Transverse colon (tissue), 4 donors: ENCODE measurements at regions not wholly inside any gene's neighbourhood (a gene's known extent, or its start where the extent isn't known, plus 50 kb on each side); places are given as distances from the start of the nearest gene placed in this dataset.
"Not testable (repeated sequence)": the region's sequence is repeated elsewhere in the genome, so short reads cannot be mapped to it uniquely, and the experiment has no call there.

Source experiments
- DNase-seq: peaks from one replicate; pipeline ENCODE4 v3.0.0-alpha.2; 2019
- H3K27ac ChIP-seq, 4 donors: fragments of 200-600 bp; sonication (generic); 2 replicates each; pipeline ENCODE4 v1.5.1; 2016 to 2018; ENCODE audit warnings: inconsistent platforms in 4 of 4
- H3K27me3 ChIP-seq: fragments of 200-600 bp; sonication (generic); 2 replicates; pipeline ENCODE4 v1.5.1; 2017; ENCODE audit warnings: inconsistent platforms
- H3K36me3 ChIP-seq, 4 donors: fragments of 200-600 bp; sonication (generic); 2 replicates each; pipeline ENCODE4 v1.5.1; 2017 to 2019; ENCODE audit warnings: inconsistent platforms in 4 of 4
- H3K4me1 ChIP-seq, 4 donors: fragments of 200-600 bp; sonication (generic); 2 replicates each; pipeline ENCODE4 v1.5.1; 2017 to 2020; ENCODE audit warnings: inconsistent platforms in 4 of 4
- H3K4me3 ChIP-seq, 4 donors: fragments of 200-600 bp; sonication (generic); 1 replicate in 1 of 4; 2 replicates in 3 of 4; pipeline versions ENCODE4 v1.5.1 to v1.6.1; 2017 to 2019; ENCODE audit warnings: inconsistent platforms in 4 of 4
- H3K9me3 ChIP-seq, 2 donors: fragments of 200-600 bp; sonication (generic); 2 replicates each; pipeline ENCODE4 v1.5.1; 2017 to 2019; ENCODE audit warnings: inconsistent platforms in 2 of 2
- CTCF ChIP-seq, 5 experiments: fragments of 200-600 bp in 3 of 5; fragments of 450-650 bp in 2 of 5; sonication (generic) in 3 of 5; IDR thresholded peaks; 1 replicate in 2 of 5; 2 replicates in 3 of 5; pipeline ENCODE4 v1.5.1; 2016 to 2017; ENCODE audit warnings: antibody characterized with exemption in 5 of 5, inconsistent platforms in 3 of 5, mild to moderate bottlenecking in 2 of 5, moderate library complexity in 1 of 5
- EP300 ChIP-seq: sonication (generic); formaldehyde crosslinking; IDR thresholded peaks from one replicate; pipeline ENCODE4 v1.6.1; 2017; ENCODE audit warnings: antibody characterized with exemption, low read depth
- POLR2A ChIP-seq: fragments of 450-650 bp; IDR thresholded peaks from one replicate; pipeline ENCODE4 v1.6.1; 2016; ENCODE audit warnings: antibody characterized with exemption, mild to moderate bottlenecking, moderate library complexity
- POLR2AphosphoS5 ChIP-seq, 3 donors: sonication (generic); formaldehyde crosslinking; IDR thresholded peaks; one replicate each; pipeline ENCODE4 v1.6.1; 2016; ENCODE audit warnings: antibody characterized with exemption in 3 of 3
- WGBS, 2 donors: methylation state at CpG; one replicate each; pipeline ENCODE4 v1.1.5; 2018; ENCODE audit warnings: low coverage in 1 of 2; 5-methylcytosine and 5-hydroxymethylcytosine counted together
- in situ Hi-C, 4 donors: fragments of 200-750 bp; cut with MboI; loops; one replicate each; pipeline versions ENCODE4 v1.15.0 to v1.15.1; 2017; ENCODE audit warnings: low sequenced_read_pairs in 3 of 4, low pct_ligation_motif_present in 1 of 4, low pct_unique_long_range_greater_than_20kb in 1 of 4
- intact Hi-C: fragments of 100-400 bp; cut with DNase I; formaldehyde crosslinking; loops from one replicate; pipeline ENCODE4 v1.15.1; 2023; ENCODE audit warnings: low total_unique reads

DNA sequence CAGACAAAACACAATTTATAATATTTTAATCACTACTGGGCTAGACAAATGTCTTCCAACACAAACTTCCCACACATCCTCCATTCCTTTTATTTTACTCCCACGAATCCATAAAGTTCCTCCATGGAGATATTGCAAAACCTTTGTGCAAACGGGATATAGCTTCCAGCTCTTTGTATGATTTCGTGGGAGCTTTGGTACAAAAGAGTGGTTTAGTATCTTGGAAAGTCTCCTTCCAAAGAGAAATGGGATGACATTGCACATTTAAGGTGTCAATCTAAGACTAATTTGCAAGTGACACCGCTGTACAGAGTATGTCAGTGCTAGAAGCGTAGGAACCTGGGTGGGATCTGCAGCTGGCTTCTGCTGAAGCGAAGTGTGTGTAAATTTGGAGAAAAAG, 455.2 kb upstream of the RUNX1 start:
- H3K9me3 ChIP-seq: no peaks in the 10 kb centered on the region
- intact Hi-C loops (no loop called here), in situ Hi-C loops (no loop called here)
- peaks cover 7% of the 10 kb centered on the region for H3K27me3 ChIP-seq
- no peak overlapping the region for H3K4me3 ChIP-seq
- no peak for DNase-seq
- WGBS, 2 donors: 40 to 47% methylated on average over 4 to 6 of the region's 6 CpGs
- H3K27ac ChIP-seq: peak overlapping the region in 3 of 4 donors; percentile 16 to 37 (median 30)
- TF ChIP-seq POLR2A (no peak), CTCF (IDR thresholded peaks at IDR 0.05) (no peak), EP300 (no peak), POLR2AphosphoS5 (IDR thresholded peaks at IDR 0.05) (no peak)
- H3K4me1 ChIP-seq: peaks cover 0 to 21% (median 3%) of the 10 kb centered on the region in 4 donors
- no peaks in the 10 kb centered on the region for H3K36me3 ChIP-seq

DNA sequence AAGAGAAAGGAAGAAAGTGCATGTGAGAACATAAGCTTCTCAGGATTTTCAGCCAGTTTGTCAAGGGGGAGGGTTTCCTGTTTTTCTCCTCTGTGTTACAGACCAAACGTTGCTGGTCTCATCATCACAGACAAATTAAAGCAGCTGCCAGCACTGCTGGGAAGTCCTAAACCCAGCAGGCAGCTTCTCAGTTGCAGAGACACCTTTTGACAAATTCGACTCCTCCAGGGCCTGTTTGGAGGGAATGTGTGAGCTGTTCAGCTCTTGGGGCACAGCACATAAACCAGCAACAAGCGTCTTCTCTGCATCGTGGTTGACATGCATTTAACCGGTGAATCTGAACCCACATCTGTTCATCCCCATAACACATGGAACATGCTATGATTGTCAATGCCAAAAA, 454.6 kb upstream of the RUNX1 start:
- TF ChIP-seq POLR2AphosphoS5 (IDR thresholded peaks at IDR 0.05) (no peak), CTCF (IDR thresholded peaks at IDR 0.05) (no peak), POLR2A (no peak), EP300 (no peak)
- no peaks in the 10 kb centered on the region for H3K36me3 ChIP-seq
- WGBS, 2 donors: 41 to 42% methylated on average over 3 to 5 of the region's 5 CpGs
- H3K9me3 ChIP-seq: no peaks in the 10 kb centered on the region
- H3K4me3 ChIP-seq: no peak overlapping the region
- peaks cover 0 to 21% (median 3%) of the 10 kb centered on the region in 4 donors for H3K4me1 ChIP-seq
- intact Hi-C loops: no loop called here
- in situ Hi-C loops: no loop called here
- H3K27me3 ChIP-seq: peaks cover 7% of the 10 kb centered on the region
- no peak for DNase-seq
- H3K27ac ChIP-seq: peak overlapping the region; percentile 16 to 37 (median 28)

- peaks cover 7% of the 10 kb centered on the region for H3K27me3 ChIP-seq
- peak overlapping the region in 1 of 4 donors; percentile 37 for H3K27ac ChIP-seq
- 59 to 70% methylated on average over 5 of the region's 5 CpGs for WGBS, 2 donors
- TF ChIP-seq POLR2AphosphoS5 (IDR thresholded peaks at IDR 0.05) (no peak), EP300 (no peak), CTCF (IDR thresholded peaks at IDR 0.05) (no peak), POLR2A (no peak)
- H3K4me3 ChIP-seq: no peak overlapping the region
- H3K4me1 ChIP-seq: peaks cover 0 to 21% (median 3%) of the 10 kb centered on the region in 4 donors
- DNase-seq: no peak
- intact Hi-C loops (no loop called here), in situ Hi-C loops (no loop called here)
- H3K9me3 ChIP-seq: no peaks in the 10 kb centered on the region
- no peaks in the 10 kb centered on the region for H3K36me3 ChIP-seq
Observed at GRCh38 chr21:35502821-35503220, 453.7 kb upstream of the RUNX1 start.

DNA sequence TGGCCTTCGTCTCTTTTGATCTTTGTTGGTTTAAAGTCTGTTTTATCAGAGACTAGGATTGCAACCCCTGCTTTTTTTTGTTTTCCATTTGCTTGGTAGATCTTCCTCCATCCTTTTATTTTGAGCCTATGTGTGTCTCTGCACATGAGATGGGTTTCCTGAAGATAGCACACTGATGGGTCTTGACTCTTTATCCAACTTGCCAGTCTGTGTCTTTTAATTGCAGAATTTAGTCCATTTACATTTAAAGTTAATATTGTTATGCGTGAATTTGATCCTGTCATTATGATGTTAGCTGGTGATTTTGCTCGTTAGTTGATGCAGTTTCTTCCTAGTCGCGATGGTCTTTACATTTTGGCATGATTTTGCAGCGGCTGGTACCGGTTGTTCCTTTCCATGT, 448.4 kb upstream of the RUNX1 start:
- H3K4me3 ChIP-seq, DNase-seq, H3K27me3 ChIP-seq, H3K27ac ChIP-seq, intact Hi-C loops, H3K9me3 ChIP-seq, H3K4me1 ChIP-seq, H3K36me3 ChIP-seq, in situ Hi-C loops: not testable (repeated sequence)
- 95 to 100% methylated on average over 1 to 2 of the region's 7 CpGs for WGBS, 2 donors

GRCh38 chr21:35491920-35492678, 443.0 kb upstream of the RUNX1 start:
- Histone ChIP-seq H3K9me3 (no peaks in the 10 kb centered on the region), H3K36me3 (no peaks in the 10 kb centered on the region), H3K4me3 (no peak overlapping the region), H3K4me1 (no peaks in the 10 kb centered on the region), H3K27me3 (no peaks in the 10 kb centered on the region), H3K27ac (no peak overlapping the region)
- intact Hi-C loops (no loop called here), in situ Hi-C loops (no loop called here)
- TF ChIP-seq POLR2A: no peak
- DNase-seq: no peak
- 70 to 76% methylated on average over 3 to 6 of the region's 6 CpGs for WGBS, 2 donors
